ENCODE measurements at regions not wholly inside any gene's neighbourhood (a gene's known extent, or its start where the extent isn't known, plus 50 kb on each side); places are given as distances from the start of the nearest gene placed in this dataset.

- TF ChIP-seq EZH2phosphoT487 (IDR thresholded peaks at IDR 0.05; ENCODE audit: low read depth), result no peak
- TF ChIP-seq, protein P1, sequence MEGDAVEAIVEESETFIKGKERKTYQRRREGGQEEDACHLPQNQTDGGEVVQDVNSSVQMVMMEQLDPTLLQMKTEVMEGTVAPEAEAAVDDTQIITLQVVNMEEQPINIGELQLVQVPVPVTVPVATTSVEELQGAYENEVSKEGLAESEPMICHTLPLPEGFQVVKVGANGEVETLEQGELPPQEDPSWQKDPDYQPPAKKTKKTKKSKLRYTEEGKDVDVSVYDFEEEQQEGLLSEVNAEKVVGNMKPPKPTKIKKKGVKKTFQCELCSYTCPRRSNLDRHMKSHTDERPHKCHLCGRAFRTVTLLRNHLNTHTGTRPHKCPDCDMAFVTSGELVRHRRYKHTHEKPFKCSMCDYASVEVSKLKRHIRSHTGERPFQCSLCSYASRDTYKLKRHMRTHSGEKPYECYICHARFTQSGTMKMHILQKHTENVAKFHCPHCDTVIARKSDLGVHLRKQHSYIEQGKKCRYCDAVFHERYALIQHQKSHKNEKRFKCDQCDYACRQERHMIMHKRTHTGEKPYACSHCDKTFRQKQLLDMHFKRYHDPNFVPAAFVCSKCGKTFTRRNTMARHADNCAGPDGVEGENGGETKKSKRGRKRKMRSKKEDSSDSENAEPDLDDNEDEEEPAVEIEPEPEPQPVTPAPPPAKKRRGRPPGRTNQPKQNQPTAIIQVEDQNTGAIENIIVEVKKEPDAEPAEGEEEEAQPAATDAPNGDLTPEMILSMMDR (IDR thresholded peaks at IDR 0.05; ENCODE audit: low read depth, low read length), result no peak
- H3K27me3 ChIP-seq (ENCODE audit: low read depth, low read length), result no peaks in the 10 kb centered on the region
- H4K20me1 ChIP-seq (ENCODE audit: insufficient read depth, low read length), result no peaks in the 10 kb centered on the region
- H3K36me3 ChIP-seq (replicated peaks; ENCODE audit: low read depth, low read length), result no peaks in the 10 kb centered on the region
- no peak overlapping the region for H3K4me2 ChIP-seq (ENCODE audit: low read length)
- no peak overlapping the region for H3K4me3 ChIP-seq (ENCODE audit: low read length)
- H3K27ac ChIP-seq (ENCODE audit: low read length), result no peak overlapping the region
- H2AFZ ChIP-seq (ENCODE audit: low read depth, low read length), result no peak overlapping the region
- no peaks in the 10 kb centered on the region for H3K4me1 ChIP-seq (ENCODE audit: low read length)
- no peak overlapping the region for H3K9ac ChIP-seq (ENCODE audit: low read length)
- H3K79me2 ChIP-seq (ENCODE audit: low read length), result no peaks in the 10 kb centered on the region
- no peaks in the 10 kb centered on the region for H3K9me3 ChIP-seq (ENCODE audit: insufficient read depth, low read length)
Observed at GRCh38 chr7:119761776-119762175, 511.2 kb upstream of the KCND2 start.

- Histone ChIP-seq H3K27ac (ENCODE audit: low read length) (no peak overlapping the region), H3K9me3 (ENCODE audit: insufficient read depth, low read length) (no peaks in the 10 kb centered on the region), H3K4me3 (ENCODE audit: low read length) (no peak overlapping the region), H3K27me3 (ENCODE audit: low read depth, low read length) (no peaks in the 10 kb centered on the region), H3K4me2 (ENCODE audit: low read length) (no peak overlapping the region), H3K79me2 (ENCODE audit: low read length) (no peaks in the 10 kb centered on the region), H3K36me3 (replicated peaks; ENCODE audit: low read depth, low read length) (no peaks in the 10 kb centered on the region), H3K9ac (ENCODE audit: low read length) (no peak overlapping the region), H4K20me1 (ENCODE audit: insufficient read depth, low read length) (no peaks in the 10 kb centered on the region), H2AFZ (ENCODE audit: low read depth, low read length) (no peak overlapping the region), H3K4me1 (ENCODE audit: low read length) (no peaks in the 10 kb centered on the region)
- no peak for TF ChIP-seq EZH2phosphoT487 (IDR thresholded peaks at IDR 0.05; ENCODE audit: low read depth)
- TF ChIP-seq, protein P1 (IDR thresholded peaks at IDR 0.05; ENCODE audit: low read depth, low read length), result no peak
Observed at GRCh38 chr7:119782286-119782685, 490.7 kb upstream of the KCND2 start.

DNA sequence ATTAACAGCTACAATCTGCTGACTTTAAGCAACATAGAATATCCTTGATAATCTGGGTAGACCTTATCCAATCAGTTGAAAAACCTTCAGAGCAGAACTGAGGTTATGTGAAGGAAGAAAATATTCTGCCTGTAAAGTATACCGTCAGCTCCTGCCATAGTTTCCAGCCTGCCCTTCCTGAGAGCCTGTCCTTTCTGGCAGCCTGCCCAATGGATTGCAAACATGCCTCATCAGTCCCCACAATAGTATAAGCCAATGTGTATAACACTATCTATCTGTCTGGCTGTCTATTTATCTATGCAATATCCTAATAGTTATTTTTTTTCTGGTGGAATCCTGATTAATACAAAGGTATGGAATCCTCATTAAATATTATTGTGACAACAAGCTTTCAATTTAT, 489.2 kb upstream of the KCND2 start:
- TF ChIP-seq, protein P1 (IDR thresholded peaks at IDR 0.05; ENCODE audit: low read depth, low read length), result no peak
- TF ChIP-seq EZH2phosphoT487 (IDR thresholded peaks at IDR 0.05; ENCODE audit: low read depth), result no peak
- Histone ChIP-seq H3K36me3 (replicated peaks; ENCODE audit: low read depth, low read length) (no peaks in the 10 kb centered on the region), H3K9me3 (ENCODE audit: insufficient read depth, low read length) (no peaks in the 10 kb centered on the region), H3K27ac (ENCODE audit: low read length) (no peak overlapping the region), H3K27me3 (ENCODE audit: low read depth, low read length) (no peaks in the 10 kb centered on the region), H3K4me1 (ENCODE audit: low read length) (no peaks in the 10 kb centered on the region), H3K4me3 (ENCODE audit: low read length) (no peak overlapping the region), H4K20me1 (ENCODE audit: insufficient read depth, low read length) (no peaks in the 10 kb centered on the region), H3K79me2 (ENCODE audit: low read length) (no peaks in the 10 kb centered on the region), H2AFZ (ENCODE audit: low read depth, low read length) (no peak overlapping the region), H3K4me2 (ENCODE audit: low read length) (no peak overlapping the region), H3K9ac (ENCODE audit: low read length) (no peak overlapping the region)

GRCh38 chr7:119802147-119802546, 470.8 kb upstream of the KCND2 start:
- no peak overlapping the region for H2AFZ ChIP-seq (ENCODE audit: low read depth, low read length)
- TF ChIP-seq, protein P1 (IDR thresholded peaks at IDR 0.05; ENCODE audit: low read depth, low read length), result no peak
- TF ChIP-seq EZH2phosphoT487 (IDR thresholded peaks at IDR 0.05; ENCODE audit: low read depth), result no peak

More at GRCh38 chr7:119802147-119802546, 470.8 kb upstream of the KCND2 start:
- H3K79me2 ChIP-seq (ENCODE audit: low read length), result no peaks in the 10 kb centered on the region
- no peak overlapping the region for H3K9ac ChIP-seq (ENCODE audit: low read length)
- H3K4me2 ChIP-seq (ENCODE audit: low read length), result no peak overlapping the region
- no peak overlapping the region for H3K27ac ChIP-seq (ENCODE audit: low read length)
- no peaks in the 10 kb centered on the region for H4K20me1 ChIP-seq (ENCODE audit: insufficient read depth, low read length)
- H3K9me3 ChIP-seq (ENCODE audit: insufficient read depth, low read length), result no peaks in the 10 kb centered on the region
- no peaks in the 10 kb centered on the region for H3K4me1 ChIP-seq (ENCODE audit: low read length)
- no peaks in the 10 kb centered on the region for H3K36me3 ChIP-seq (replicated peaks; ENCODE audit: low read depth, low read length)
- no peaks in the 10 kb centered on the region for H3K27me3 ChIP-seq (ENCODE audit: low read depth, low read length)
- H3K4me3 ChIP-seq (ENCODE audit: low read length), result no peak overlapping the region

Measured in OCI-LY3 (cell line).